ENCODE measurements at regions not wholly inside any gene's neighbourhood (a gene's known extent, or its start where the extent isn't known, plus 50 kb on each side); places are given as distances from the start of the nearest gene placed in this dataset.

DNA sequence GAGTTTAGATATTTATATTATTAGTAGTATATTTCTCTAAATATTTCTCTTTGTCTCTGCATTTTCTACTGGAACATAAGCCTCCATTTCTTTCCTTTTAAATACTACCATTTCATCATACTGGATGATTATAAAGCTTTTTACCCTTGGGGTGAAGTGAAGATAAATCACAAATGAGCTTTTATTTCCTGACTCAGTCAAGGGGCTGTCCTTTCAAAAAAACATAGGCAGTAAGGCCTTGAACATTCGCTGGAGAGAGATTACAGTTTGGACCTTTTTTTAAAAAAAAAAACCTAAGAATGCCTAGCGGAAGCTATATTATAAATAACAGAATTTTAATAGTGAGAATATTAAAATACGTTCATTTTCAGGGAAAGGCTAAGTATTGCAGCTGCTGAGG is 268.8 kb upstream of the PCDH9 start:
- TF ChIP-seq EZH2 (optimal IDR thresholded peaks at IDR 0.05; ENCODE audit: low read depth, low read length) = no peak
- TF ChIP-seq, protein P1, sequence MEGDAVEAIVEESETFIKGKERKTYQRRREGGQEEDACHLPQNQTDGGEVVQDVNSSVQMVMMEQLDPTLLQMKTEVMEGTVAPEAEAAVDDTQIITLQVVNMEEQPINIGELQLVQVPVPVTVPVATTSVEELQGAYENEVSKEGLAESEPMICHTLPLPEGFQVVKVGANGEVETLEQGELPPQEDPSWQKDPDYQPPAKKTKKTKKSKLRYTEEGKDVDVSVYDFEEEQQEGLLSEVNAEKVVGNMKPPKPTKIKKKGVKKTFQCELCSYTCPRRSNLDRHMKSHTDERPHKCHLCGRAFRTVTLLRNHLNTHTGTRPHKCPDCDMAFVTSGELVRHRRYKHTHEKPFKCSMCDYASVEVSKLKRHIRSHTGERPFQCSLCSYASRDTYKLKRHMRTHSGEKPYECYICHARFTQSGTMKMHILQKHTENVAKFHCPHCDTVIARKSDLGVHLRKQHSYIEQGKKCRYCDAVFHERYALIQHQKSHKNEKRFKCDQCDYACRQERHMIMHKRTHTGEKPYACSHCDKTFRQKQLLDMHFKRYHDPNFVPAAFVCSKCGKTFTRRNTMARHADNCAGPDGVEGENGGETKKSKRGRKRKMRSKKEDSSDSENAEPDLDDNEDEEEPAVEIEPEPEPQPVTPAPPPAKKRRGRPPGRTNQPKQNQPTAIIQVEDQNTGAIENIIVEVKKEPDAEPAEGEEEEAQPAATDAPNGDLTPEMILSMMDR (IDR thresholded peaks at IDR 0.05; ENCODE audit: low read length) = no peak
